GM19455 (cell line): ENCODE measurements at regions not wholly inside any gene's neighbourhood (a gene's known extent, or its start where the extent isn't known, plus 50 kb on each side); places are given as distances from the start of the nearest gene placed in this dataset.

Experiments
- ATAC-seq: cut with Tn5 transposase; IDR thresholded peaks from one replicate; pipeline ENCODE4 v1.9.1; 2021; ENCODE audit not compliant: unreplicated experiment

DNA sequence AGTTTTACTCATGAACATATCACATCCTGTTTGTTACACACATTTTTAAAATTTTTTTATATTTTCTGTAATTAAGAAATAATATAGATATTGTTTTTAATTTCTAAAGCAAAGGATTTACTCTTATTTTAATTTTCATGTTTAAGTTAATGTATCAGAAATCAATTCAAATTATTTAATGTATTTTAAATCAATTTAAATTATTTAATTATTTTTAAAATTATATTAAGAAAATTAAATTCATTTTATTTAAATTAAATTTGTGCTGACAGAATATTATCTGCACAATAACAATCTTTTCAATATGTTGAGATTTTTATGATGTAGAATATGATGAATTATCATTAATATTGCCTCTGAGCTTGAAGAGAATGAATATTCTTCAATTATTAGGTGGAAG is 681.2 kb upstream of the ALCAM start:
- no peak for ATAC-seq

DNA sequence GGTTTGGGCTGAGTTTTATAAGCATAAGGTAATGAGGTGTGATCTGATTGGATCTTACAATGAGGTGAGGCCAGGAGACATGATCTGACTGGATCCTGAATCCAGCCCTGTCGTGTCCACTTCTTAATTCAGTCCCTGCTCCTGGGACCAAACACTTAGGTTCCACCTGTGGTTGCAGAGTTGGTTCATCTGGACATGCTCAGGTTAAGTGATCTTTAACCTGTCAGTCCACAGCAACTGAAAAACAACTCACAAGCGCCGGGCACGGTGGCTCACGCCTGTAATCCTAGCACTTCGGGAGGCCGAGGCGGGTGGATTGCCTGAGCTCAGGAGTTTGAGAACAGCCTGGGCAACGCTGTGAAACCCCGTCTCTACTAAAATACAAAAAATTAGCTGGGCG is 679.3 kb upstream of the ALCAM start:
- ATAC-seq = no peak

DNA sequence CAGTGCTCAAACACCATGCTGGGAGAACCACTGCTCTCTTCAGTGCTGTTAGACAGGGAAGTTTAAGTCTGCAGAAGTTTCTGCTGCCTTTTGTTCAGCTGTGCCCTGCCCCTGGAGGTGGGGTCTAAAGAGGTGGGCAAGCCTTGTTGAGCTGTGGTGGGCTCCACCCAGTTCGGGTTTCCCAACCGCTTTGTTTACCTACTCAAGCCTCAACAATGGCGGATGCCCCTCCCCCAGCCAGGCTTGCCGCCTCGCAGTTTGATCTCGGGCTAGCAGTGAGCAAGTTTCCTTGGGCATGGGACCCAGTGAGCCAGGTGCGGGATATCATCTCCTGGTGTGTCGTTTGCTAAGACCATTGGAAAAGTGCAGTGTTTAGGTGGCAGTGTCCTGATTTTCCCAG is 670.2 kb upstream of the ALCAM start:
- no peak for ATAC-seq

DNA sequence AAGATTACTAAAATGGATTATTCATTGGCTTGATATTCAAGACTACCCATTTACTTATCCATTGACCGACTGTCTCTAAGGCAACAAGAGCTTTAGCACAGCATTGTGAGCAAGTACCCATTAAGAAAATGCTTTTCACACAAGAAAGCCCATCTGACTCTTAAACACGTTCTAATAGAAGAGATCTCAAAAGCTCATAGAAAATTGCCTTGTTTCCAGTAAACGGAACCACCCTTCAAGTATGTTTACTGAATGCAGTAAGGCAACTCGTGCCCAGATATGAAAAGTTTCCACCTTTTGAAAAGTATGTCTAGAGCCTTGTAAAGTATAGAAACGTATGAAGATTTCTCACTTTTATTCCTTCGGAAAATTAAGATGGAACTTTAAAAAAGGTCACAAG is 655.3 kb upstream of the ALCAM start:
- no peak for ATAC-seq

DNA sequence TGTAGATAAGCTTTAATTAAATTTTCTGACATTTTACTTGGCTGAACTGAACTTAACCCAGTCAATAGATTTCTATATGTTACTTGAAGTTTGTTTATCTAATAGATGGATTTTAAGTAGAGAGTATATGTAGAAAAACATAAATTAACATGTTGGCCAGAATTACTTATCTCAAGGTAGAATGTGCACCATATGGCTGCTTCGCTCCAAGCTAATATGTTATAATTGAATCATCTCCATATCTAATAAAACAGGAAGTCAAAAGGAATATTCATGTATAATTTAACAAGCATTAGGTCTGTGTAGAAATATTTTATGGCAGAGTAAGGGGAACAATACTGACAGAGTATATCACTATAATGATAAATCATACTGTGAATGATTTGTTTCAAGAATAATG is 650.7 kb upstream of the ALCAM start:
- ATAC-seq = no peak

DNA sequence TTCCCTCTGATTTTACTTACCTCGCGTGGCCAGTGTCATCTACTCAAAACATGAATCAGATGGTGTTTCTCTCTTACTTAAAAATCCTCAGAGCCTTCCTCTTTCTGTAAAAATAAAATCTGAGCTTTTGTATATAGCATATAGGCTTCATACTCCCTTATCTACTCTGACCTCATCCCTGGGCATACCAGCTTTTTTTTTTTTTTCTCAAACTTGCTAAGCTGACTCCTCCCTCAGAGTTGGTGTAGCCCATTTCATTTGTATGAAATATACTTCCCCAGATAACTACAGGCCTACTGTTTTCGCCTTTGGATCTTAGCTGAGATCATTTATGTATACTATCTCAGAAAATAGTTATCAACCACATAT is 648.9 kb upstream of the ALCAM start:
- ATAC-seq = peak; percentile 31

DNA sequence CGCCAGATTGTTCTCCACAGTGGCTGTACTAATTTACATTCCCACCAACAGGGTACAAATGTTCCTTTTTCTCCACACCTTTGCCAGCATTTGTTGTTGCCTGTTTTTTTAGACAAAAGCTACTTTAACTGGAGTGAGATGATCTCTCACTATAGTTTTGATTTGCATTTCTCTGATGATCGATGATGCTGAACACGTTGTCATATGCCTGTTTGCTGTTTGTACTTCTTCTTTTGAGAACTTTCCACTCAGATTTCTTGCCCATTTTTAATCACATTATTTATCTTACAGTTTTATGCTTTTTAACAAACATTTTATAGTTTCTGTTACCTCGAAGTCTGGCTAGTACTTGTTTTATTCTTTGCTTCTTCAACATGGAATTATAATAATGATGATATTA is 643.7 kb upstream of the ALCAM start:
- ATAC-seq = no peak

DNA sequence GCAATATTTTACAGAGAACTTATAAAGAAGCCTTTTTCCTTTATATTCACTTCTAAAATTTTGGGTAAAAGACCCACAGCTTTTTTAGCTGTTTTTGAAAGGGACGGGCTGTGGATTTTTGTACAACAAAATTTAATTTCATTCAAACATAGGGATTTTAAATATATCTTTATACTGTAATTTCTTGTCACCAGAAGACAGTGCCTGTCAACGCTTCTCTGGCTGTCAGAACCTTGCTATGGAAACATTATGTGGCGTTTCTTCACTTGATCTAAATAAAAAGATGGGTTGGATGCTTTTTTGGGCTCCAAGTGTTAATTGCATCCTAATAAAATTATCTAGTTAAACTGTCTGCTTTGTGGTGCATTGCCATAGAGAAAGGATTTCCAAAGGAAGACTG is 635.6 kb upstream of the ALCAM start:
- no peak for ATAC-seq

DNA sequence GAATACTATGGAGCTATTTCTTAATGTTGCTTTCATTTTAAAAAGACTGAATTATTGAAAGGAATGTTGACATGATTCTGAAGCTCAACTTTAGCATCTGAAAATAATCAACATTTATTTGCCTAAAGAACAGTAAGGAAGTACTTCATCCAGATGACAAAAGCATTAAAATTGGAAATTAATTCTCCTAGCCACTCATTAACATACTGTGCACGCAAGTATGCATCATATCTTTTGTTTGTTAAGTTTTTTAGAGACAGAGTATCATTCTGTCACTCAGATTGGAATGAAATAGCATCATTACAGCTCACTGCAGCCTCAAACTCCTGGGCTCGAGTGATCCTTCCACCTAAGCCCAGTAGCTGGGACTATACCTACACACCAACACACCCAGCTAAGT is 632.1 kb upstream of the ALCAM start:
- no peak for ATAC-seq

DNA sequence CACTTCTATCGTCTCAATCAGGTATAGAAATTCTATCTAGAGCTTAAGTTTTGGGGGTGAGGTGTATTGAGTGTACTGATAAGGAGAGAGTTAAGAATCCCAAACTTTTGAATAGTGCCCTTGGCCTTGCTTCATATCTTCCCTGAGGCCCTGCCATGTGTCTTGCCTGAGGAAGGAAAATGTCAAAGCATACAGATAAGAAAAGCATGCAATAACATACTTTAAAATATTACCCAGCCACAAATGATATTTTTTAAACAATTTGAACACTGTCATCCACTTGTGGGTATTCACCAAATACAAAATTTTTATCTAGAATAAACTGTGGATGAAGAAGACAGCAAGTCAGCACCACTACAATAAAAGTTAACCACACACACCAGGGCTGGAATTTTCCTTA is 631.0 kb upstream of the ALCAM start:
- ATAC-seq = no peak

DNA sequence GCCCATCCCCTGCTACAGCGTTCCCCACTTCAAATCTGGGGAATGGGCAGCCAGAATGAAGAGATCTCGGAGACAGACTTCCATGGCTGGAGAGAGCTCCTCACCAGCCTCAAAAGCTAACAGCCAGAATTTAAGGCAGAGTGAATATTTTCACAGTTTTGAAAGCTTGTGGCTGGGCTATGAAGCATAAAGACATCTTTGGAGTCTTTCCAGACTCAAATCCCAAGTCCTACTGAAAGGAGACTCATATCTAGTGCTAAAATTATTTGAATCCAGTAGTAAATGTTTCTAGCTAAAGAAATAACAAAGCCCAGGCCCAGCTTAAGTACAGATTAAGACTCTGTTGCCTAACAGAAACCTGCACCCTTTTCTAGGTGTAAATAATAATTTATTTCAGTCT is 628.4 kb upstream of the ALCAM start:
- ATAC-seq = no peak

DNA sequence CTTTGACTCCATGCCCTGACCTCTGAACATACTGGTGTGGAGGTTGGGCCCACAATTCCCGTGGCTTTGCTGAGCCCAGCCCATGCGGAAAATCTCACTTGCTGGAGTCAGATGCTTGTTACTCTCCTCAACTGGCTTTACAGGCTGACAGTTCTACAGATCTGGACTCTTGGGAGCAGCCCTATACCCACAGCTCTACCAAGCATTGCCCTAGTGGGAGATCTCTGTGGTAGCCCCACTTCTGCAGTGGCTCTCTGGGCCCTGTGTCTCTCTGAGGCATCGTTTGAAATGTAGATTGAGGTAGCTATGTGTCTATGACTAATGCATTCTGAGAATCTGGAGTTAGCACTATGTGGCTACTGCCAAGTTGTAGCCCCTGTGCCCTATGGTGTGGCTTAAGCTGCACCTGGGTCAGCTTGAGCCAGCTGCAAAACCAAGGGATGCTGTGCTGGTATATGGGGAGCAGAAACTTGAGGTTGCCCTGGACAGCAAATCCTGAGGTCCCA is 625.8 kb upstream of the ALCAM start:
- ATAC-seq = no peak

DNA sequence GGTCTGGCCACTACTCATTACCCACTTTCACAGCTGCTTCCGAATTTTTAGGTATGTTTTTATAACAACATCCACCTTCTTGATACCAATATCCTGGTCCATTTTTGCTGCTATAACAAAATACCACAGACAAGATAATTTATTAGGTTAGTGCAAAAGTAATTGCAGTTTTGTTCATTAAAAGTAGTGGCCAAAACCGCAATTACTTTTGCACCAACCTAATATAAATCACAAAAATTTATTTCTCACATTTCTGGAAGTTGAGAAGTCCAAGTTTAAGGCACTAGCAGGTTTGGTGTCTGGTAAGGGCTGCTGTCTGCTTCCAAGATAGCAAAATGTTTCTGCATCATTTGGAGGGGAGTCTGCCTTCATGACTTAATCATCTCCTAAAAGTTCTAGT is 624.7 kb upstream of the ALCAM start:
- no peak for ATAC-seq

DNA sequence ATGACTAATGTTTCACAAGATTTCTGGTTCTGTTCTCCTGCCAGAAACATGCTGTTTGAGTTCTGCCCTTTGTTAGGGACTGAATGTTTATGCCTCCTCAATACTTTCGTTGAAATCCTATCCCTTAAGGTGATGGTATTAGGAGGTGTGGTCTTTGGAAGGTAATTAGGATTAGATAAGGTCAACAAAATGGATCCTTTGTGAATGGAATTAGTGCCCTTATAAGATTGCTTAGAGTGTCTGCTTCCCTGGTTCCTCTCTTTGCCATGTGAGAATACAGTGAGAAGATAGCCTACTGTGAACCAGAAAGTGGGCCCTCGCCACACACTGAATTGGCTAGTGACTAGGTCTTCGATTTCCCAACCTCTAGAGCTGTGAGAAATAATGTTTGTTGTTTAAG is 621.4 kb upstream of the ALCAM start:
- no peak for ATAC-seq

DNA sequence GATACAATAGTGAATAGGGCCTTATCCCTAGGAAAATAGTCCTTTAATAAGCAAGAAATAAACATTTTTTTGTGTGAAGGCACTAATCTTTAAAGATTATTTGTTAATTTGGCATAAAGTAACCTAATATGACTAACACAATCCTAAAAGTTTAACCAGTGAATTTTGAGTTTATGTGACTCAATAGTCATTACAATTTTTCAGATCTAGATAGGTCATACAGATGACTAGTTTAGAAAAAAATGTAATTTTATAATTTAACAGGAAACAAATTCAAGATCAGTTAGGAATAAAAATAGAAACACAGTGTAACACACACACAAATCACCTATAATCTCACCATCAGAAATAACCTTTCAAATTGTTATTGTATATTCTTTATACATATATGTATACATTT is 620.7 kb upstream of the ALCAM start:
- no peak for ATAC-seq

DNA sequence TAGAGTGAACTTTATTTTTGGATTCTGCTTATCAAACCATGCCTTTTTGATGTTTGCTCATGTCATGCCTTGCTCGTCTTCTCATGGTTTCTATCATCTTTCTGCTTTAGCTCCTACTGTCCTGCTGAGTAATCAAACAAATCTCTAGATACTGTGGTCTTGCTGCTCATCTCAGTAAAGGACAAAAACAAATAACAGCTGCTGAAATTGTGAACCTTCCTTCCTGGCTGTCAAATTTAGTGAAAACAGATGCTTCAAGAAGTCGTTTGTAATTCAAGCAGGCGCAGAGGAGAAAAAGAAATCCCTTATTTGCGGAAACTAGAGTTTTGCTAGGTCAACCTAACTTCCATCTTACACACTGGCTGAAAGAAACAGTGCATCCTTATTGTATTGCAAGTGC is 616.1 kb upstream of the ALCAM start:
- ATAC-seq = no peak

DNA sequence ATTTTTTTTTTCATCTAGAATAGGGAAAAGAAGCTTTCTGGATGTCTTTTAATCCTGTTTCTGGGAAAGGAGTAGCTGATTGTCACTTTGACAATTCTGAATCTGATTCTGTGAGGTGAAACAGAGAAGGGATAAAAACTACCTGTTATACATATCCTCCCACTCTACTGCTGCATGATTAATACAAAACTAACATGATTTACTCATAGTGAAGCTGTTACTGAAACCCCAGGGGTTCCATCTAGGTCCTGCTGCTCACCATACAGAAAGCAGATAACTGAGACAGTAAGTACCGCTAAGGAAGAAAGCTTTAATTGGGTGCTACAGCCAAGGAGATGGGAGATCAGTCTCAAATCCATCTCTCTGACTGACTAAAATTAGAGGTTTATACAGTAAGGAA is 610.9 kb upstream of the ALCAM start:
- no peak for ATAC-seq

DNA sequence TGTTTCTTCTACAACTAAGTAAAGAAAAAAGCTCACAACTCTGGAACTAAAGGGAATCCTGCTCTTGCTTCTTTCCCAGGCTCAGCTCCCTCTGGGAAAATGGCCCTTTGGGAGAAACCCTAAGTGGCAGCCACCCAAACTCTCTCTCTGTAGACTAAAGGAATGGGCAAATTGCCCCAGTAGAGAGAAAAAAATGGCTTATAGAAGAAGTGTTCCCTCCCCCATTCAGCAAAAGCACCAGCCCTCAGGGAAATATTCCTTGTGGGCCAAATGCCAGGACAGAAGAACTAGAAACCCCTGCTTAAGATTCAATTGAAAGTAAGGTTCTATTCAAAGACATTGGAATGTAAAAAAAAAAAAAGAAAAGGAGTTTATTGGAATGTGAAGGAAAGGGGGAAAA is 603.7 kb upstream of the ALCAM start:
- no peak for ATAC-seq

DNA sequence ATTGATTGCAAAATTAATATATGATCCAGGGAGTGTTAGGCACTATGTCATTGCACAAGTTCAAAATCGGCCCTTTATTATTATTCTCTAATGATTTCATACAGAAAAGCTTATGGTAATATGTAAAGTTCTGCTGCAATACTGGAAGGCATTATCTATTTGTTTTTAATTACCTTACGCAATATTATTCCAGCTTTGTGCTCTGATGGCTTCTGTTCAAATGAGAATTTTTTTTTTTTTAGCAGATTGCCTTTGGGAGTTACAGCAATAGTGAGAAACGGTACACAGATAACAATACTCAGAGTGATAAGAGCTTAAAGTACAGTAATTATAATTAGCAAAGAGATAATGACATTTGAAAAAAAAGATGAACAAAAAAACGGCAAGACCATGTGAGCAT is 602.2 kb upstream of the ALCAM start:
- no peak for ATAC-seq

DNA sequence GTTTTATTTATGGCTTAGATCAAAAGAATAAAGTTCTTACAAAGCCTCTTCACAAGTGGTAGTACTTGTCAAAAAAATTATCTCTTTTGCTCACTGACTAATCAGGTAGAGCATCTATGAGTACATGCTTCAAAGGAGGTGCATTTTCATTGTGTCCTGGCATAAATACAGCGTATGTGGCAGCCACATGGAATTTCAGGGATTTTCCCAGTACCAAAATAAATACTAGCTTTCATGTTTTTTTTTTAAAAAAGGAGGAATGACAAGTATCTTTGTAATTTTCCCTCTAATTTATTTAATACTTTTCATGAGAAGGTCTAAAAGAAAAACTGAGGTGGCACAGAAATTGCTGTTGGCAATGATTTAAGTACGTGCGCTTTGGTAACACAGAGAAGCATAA is 597.8 kb upstream of the ALCAM start:
- no peak for ATAC-seq

DNA sequence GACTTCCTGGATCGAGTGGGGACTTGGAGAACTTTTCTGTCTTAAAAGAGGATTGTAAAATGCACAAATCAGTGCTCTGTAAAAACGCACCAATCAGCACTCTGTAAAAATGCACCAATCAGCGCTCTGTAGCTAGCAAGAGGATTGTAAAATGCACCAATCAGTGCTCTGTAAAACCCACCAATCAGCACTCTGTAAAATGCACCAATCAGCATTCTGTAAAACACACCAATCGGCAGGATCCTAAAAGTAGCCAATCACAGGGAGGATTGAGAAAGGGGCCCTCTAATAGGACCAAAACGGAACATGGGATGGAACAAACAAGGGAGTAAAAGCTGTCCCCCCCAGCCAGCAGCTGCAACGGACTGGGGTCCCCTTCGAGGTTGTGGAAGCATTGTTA is 587.4 kb upstream of the ALCAM start:
- ATAC-seq = no peak

DNA sequence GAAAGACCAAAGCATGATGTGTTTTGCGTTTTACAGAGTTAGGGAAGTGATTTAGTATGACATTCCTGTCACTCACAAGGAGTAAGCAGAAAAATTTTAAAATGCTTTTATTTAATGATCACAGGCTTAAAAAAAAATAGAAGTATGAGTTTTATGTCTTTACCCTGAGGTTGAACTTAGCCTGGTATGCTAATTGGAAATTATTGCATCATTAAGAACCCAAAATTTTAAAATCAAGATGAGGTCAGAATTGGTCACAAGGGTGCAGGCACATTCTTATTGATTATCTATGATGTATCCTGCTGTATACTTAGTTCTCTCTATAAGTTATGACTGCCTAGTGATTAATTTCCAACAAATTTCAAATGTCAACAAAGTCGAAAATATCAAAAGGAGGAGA is 585.6 kb upstream of the ALCAM start:
- no peak for ATAC-seq

DNA sequence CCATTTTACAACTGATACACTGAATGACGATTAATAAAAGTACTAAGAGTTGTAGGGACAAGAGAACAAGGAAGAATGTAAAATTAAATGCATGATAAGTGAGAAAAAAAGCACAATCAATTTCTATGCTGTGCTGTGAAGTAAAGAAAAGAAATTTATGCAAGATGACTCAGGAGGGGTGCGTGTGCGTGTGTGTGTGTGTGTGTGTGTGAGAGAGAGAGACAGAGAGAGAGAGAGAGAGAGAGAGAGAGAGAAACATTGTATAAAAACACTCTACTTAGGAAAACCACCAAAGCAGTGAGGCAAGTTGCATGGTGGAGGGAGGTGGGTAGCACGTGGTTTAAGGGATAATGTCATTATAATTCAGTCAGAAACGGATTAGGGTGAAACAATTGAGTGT is 580.8 kb upstream of the ALCAM start:
- no peak for ATAC-seq

DNA sequence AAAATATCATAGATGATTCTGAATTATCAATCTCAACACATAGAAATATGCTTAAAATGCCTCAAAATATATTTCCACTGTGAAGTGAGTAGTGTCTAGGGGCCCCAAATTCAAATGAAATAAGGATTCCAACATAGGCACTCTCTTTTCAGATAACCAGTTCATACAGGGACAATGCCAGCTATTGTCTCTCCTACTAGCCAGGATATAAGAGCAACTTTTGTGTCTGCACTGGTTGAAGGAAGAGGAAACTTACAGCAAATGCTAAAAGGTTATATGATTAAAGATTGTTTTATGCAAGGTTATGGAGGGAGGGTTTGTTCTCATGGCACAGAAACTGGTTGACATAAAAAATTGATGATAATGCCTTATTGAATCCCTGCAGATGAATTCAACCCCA is 579.4 kb upstream of the ALCAM start:
- no peak for ATAC-seq
